GM13977 (cell line): ENCODE measurements at regions not wholly inside any gene's neighbourhood (a gene's known extent, or its start where the extent isn't known, plus 50 kb on each side); places are given as distances from the start of the nearest gene placed in this dataset.

Experiments used
- DNase-seq: peaks from one replicate; pipeline ENCODE4 v3.0.0; 2012; ENCODE audit warnings: low spot score
- in situ Hi-C: fragments of 300-500 bp; cut with MboI; formaldehyde crosslinking; loops from one replicate; pipeline ENCODE4 v1.12.0; 2022; ENCODE audit warnings: low sequenced_read_pairs, low pct_unique_long_range_greater_than_20kb, mixed read lengths, inconsistent platforms; ENCODE audit not compliant: unreplicated experiment
- TF ChIP-seq, protein P1 (sequence below): IDR thresholded peaks from 2 replicates; pipeline ENCODE4 v1.5.1; 2012; ENCODE audit warnings: mild to moderate bottlenecking, control low read depth; ENCODE audit not compliant: insufficient read depth; ENCODE audit errors: extremely low read depth, missing control alignments

DNA sequence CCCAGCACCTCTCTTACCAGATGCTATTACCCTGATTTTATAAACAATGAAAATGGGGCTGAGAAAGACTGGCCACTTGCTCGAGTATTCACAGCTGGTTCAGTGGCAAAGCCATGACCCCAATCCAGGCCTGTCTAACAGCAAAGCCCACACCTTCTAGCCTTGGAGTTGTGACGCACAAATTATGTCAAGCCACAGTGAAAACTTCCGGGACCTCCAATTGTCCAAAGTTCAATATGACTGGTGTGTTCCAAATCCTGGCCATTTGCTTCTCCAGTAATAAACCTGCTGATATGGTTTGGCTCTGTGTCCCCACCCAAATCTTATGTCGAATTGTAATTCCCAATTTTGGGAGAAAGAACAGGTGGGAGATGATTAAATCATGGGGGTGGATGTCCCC is 64.7 kb upstream of the RIOK3 start:
- DNase-seq, result no peak
- in situ Hi-C loops, result no loop called here
- TF ChIP-seq, protein P1, sequence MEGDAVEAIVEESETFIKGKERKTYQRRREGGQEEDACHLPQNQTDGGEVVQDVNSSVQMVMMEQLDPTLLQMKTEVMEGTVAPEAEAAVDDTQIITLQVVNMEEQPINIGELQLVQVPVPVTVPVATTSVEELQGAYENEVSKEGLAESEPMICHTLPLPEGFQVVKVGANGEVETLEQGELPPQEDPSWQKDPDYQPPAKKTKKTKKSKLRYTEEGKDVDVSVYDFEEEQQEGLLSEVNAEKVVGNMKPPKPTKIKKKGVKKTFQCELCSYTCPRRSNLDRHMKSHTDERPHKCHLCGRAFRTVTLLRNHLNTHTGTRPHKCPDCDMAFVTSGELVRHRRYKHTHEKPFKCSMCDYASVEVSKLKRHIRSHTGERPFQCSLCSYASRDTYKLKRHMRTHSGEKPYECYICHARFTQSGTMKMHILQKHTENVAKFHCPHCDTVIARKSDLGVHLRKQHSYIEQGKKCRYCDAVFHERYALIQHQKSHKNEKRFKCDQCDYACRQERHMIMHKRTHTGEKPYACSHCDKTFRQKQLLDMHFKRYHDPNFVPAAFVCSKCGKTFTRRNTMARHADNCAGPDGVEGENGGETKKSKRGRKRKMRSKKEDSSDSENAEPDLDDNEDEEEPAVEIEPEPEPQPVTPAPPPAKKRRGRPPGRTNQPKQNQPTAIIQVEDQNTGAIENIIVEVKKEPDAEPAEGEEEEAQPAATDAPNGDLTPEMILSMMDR, result no peak

DNA sequence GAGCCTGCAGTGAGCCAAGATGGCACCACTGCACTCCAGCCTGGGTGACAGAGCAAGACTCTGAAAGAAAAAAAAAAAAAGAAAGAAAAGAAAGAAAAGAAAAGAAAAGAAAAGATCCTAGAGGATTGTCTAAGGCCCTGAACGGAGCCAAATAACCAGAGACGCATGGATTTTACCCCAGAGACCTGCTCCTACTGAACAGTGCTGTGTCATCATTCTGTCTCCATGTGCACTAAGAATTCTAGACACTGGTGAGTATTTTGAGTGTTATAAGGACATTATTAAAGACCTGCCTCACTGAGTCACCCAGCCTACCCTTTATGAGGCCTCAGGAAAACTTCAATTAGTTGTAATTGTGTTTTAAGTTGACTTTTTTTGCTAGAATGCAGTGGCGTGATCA is 61.9 kb upstream of the RIOK3 start:
- in situ Hi-C loops, result no loop called here
- TF ChIP-seq, protein P1, result no peak
- DNase-seq, result no peak

DNA sequence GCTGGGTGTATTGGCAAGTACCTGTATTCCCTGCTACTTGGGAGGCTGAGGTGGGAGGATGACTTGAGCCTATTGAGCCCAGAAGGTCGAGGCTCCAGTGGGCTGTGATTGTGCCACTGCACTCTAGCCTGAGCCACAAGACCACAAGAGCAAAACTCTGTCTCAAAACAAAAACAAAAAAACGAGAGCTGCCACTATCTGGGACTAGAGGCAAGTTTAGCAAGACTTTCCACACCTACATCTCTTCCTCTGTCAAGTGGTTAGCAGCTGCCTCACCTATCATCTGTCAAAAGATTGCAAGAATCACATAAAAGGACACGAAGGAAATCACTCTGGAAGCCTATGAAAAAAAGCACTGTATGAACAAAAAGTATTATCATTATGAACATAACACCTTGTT is 55.2 kb upstream of the RIOK3 start:
- TF ChIP-seq, protein P1, result no peak
- DNase-seq, result no peak
- in situ Hi-C loops, result no loop called here

DNA sequence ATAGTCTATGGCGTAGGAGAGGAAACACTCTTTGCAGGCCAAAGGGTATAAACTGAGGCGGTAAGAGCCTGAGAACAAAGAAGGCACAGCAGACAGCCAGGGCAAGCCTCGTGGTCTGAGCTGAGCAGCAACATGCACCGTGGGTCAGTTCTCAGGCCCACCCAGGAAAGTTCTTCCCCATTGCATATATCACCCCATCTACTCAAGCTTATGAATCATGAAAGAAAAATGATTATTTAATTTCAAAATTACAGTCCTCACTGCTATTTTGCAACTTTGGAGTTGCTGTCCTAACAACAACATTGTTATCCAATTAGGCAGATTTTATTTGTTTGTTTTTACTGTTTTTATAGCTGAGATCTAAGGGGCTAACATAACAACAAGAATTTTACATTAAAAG is 54.7 kb upstream of the RIOK3 start:
- in situ Hi-C loops, result no loop called here
- TF ChIP-seq, protein P1, result no peak
- DNase-seq, result no peak

DNA sequence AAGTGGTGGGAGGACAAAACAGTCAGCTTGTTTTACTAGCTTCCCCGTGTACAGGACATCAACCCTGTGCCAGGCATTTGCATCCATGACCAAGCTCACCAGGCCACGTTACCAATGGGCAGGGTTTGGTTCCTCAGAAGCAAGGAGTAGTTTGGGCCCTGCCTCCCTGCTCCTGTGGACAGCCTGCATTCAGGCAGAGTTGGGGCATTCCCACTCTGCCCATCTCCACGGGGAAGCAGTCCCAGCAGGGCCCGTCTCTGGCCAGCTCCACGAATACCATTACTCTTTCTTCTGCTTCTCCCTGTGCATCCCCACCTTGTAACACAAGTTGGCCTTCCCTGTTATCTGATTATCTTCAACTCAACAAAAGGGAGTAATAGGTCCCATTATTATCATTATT is 54.0 kb upstream of the RIOK3 start:
- in situ Hi-C loops, result no loop called here
- TF ChIP-seq, protein P1, result no peak
- DNase-seq, result no peak

DNA sequence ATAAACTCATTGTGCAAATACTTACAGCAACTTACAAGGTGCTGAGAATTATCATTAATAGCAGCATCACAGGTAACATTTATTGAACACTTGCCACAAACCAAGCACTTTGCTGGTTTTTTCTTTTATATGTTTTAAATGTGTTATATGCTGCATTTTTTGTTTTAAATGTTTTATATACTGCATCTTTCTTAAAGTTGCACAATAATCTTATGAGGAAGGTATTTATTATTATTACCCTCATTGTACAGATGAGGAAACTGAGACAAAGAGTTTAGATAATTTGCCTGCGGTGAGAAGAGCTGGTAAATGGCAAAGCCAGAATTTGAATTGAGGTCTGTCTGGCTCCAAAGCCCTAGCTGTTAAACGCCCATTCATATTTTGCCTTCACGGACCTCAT is 52.2 kb upstream of the RIOK3 start:
- no peak for DNase-seq
- TF ChIP-seq, protein P1, result no peak
- in situ Hi-C loops, result loop anchor here (25.0 kb wide), 1 partner anchor 589 kb away; no protein-coding TSS in a partner anchor
